ENCODE measurements at regions not wholly inside any gene's neighbourhood (a gene's known extent, or its start where the extent isn't known, plus 50 kb on each side); places are given as distances from the start of the nearest gene placed in this dataset.

- Histone ChIP-seq H3K9ac (replicated peaks; ENCODE audit: extremely low read depth, insufficient read depth, low read length) (no peak overlapping the region), H4K20me1 (replicated peaks; ENCODE audit: control insufficient read depth, extremely low read depth, insufficient read depth, low read length) (no peaks in the 10 kb centered on the region), H3K79me2 (ENCODE audit: control insufficient read depth, insufficient read depth, low read length) (no peaks in the 10 kb centered on the region), H2AFZ (ENCODE audit: low read depth, low read length) (no peak overlapping the region), H3K4me2 (ENCODE audit: insufficient read depth, low read length) (no peak overlapping the region), H3K9me1 (replicated peaks; ENCODE audit: control insufficient read depth, extremely low read depth, insufficient read depth, low read length) (no peaks in the 10 kb centered on the region), H3K4me3 (replicated peaks in 1 of 3; ENCODE audit: insufficient read depth in 1 of 3, low read depth in 1 of 3, low read length in 3 of 3) (no peak overlapping the region), H3K9me3 (replicated peaks; ENCODE audit: control insufficient read depth, insufficient read depth, low read length) (no peaks in the 10 kb centered on the region), H3K27me3 (ENCODE audit: control insufficient read depth in 2 of 2, insufficient read depth in 2 of 2, low read length in 2 of 2) (no peaks in the 10 kb centered on the region), H3K4me1 (ENCODE audit: control insufficient read depth, extremely low read depth, insufficient read depth, low read length) (no peaks in the 10 kb centered on the region), H3K36me3 (ENCODE audit: control insufficient read depth in 2 of 2, extremely low read depth in 1 of 2, insufficient read depth in 2 of 2, low read length in 2 of 2) (no peaks in the 10 kb centered on the region), H3K27ac (ENCODE audit: insufficient read depth, low read depth, low read length) (no peak overlapping the region)
- FAIRE-seq (no peak), DNase-seq (ENCODE audit: low read depth, low spot score) (no peak)
- no TSS peak for BruUV-seq (replicated peaks)
- TF ChIP-seq POLR2AphosphoS5 (IDR thresholded peaks at IDR 0.05; ENCODE audit: insufficient read depth, low read depth, low read length) (no peak), EZH2 (IDR thresholded peaks at IDR 0.05; ENCODE audit: borderline replicate concordance, low read depth, low read length, severe bottlenecking) (no peak), JUN (IDR thresholded peaks at IDR 0.05; ENCODE audit: borderline replicate concordance, insufficient read depth, insufficient read length, low read depth) (no peak), MYC (IDR thresholded peaks at IDR 0.05; ENCODE audit: low read depth, low read length) (no peak), MAX (IDR thresholded peaks at IDR 0.05; ENCODE audit: insufficient read depth, insufficient read length) (no peak), CTCF (IDR thresholded peaks at IDR 0.05; ENCODE audit: extremely low read depth in 1 of 2, insufficient read depth in 1 of 2, low read depth in 1 of 2, low read length in 2 of 2) (no peak), FOS (IDR thresholded peaks at IDR 0.05; ENCODE audit: borderline replicate concordance, insufficient read depth, low read length) (no peak), GATA2 (IDR thresholded peaks at IDR 0.05; ENCODE audit: insufficient read depth, insufficient read length, low read depth, low read length) (no peak), POLR2A (IDR thresholded peaks at IDR 0.05; ENCODE audit: low read depth, low read length) (no peak)
- POLR2A ChIA-PET = no interaction called here
- intact Hi-C loops (cut with micrococcal nuclease) = no loop called here
- CTCF ChIA-PET = no interaction called here
- dilution Hi-C loops (cut with MboI; ENCODE audit: extremely low pct_ligation_motif_present, low sequenced_read_pairs) = no loop called here
Observed at GRCh38 chr4:20354120-20354519, 102.4 kb downstream of the SLIT2 start.

Measured in endothelial cell of umbilical vein (primary cell).